ENCODE measurements at regions not wholly inside any gene's neighbourhood (a gene's known extent, or its start where the extent isn't known, plus 50 kb on each side); places are given as distances from the start of the nearest gene placed in this dataset.
"Not testable (repeated sequence)": the region's sequence is repeated elsewhere in the genome, so short reads cannot be mapped to it uniquely, and the experiment has no call there.

DNA sequence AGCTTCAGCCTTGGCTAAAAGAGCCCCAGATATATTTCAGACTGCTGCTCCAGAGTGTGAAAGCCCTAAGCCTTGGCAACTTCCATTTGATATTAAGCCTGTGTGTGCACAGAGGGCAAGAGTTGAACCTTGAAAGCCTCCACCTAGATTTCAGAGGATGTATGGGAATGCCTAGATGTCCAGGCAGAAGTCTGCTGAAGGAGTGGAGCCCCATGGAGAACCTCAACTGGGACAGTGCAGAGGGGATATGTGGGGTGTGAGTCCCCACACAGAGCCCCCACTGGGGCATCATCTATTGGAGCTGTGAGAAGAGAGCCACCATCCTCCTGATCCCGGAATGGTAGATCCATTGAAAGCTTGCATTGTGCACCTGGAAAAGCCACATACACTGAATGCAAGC, 1784.8 kb upstream of the CDH9 start:
- DNase-seq: no peak

DNA sequence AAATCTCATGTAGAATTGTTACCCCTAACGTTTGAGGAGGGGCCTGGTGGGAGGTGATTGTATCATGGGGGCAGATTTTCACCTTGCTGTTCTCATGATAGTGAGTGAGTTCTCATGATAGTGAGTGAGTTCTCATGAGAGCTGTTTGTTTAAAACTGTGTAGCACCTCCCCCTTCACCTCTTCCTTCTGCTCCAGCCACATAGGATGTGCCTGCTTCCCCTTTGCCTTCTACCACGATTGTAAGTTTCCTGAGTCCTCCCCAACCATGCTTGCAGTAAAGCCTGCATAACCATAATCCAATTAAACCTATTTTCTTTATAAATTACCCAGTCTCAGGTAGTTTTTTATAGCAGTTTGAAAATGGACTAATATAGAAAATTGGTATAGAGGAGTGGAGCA, 1783.7 kb upstream of the CDH9 start:
- DNase-seq: no peak

DNA sequence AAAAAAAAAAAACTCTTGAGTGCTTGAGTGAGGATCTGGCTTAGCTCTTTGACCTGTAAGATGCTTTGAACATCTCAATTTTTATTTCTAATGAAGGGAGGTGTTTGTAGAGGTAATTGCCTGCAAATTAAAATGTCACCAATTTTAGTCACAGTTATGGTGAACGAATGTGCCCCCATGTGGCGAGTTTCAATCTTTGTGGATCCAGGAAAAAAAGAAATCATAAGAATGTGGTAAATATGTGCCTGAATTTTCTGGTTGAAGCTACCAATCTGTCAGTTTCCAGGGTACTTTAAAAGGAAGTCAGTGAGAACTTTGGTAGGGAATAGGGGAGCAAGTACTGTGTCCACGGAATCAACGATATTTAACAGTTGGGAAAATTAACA, 1772.4 kb upstream of the CDH9 start:
- no peak for DNase-seq

DNA sequence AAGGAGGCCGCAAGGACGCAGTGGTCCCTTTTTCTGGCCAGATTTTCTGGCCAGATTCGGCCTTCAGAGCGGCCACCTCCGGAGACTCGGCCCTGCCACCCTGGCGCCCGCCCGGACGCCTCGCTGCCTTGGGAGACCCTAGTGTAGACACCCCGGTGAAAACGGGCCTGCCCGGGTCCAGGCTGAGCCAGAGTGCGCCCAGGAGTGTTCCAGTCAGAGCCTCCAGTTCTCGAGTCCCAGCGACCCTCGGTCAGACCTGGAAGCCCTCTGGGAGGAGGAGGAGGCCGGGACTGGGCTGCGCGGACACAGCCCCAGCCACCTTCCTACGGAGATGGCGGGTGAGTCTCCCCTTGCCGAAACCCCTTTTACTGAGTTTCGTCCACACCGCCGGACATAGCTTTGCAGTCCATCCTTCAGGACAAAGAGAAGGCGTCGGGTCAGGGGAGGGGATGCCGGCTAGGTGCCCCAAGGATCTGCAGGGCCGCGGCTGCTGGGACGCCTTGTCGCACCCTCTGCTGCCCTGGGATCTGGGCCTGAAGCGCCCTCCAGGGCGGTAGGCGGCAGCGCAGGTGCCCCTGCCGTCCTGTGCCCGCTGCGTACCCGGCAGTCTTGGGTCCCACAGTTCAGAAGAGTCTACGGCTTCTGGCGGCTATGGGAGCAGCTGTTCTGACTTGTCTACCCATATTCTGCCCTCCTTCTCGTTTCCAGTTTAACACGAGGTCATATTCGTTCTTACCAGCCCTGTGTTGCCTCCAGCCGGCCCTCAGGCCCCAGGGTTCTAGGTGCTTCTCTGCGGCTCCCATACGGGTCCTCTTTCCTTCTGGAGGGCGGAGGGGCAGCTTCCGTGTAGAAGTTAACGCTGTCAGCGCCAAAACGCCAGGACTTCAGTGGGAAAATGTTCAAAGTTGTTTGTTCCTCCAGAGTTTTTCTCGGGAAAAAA, 1771.7 kb upstream of the CDH9 start:
- DNase-seq: no peak

DNA sequence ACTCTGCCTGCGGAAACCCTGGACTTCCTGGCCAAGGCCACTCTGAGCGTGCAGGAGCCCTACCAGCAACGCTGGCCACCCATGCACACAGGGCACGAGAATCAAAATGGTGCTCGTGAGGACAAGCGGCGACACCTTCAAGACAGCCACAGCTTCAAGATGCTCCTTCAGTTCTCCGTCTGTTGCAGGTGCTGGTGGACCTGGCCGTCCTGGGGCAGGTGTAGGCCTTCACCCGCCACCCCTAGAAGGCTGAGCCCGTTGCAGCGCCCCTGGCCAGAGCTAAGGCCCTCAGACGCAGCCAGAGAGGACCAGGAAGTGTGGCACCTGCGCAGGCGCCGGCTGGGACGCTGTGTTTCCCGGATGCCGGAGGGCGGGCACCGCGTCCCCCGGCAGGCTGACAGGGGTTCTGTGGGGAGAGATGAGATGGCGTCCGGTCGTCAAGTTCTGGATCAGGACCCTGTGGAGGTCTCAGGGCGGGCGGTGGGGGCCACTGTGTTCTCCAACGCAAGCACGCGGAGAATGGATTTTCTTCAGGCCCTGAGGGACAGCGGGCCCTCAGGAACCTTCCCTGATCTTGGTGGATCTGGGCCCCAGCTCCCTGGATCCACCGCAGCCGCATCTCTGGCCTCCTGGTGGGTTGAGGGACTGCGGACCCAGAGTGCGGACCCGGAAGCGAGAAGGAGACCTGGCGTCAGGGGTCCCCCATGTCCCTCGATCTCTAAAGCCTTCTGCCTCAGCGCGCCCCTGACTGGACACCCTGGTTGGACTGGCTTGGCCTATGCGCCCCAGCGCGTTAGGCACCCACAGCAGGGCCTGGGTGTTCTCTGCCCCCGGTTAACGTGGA, 1770.8 kb upstream of the CDH9 start:
- no peak for DNase-seq

DNA sequence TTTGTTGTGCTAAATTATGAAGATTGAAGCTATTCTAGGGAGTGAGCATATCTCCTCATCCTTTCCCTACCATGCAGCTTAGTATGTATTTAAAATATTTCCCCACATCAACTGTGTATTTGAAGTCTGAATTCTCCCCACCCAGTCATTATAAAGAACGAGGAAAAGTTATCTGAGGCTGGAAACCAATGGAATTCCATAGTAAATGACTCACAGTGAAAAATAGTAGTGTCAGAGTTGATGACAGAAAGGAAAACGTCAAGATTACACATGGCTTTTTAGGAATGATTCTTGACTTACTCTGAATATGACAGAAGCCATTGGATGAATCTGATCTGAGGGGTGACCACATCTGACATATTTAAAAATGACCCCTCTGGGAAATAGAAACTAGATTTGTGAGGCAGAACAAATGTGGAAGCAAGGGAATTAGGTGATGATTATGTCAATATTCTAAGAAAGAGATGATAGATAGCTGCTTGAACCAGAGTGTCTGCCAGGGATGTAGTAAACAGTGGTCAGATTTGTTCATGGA, 1768.9 kb upstream of the CDH9 start:
- no peak for DNase-seq

DNA sequence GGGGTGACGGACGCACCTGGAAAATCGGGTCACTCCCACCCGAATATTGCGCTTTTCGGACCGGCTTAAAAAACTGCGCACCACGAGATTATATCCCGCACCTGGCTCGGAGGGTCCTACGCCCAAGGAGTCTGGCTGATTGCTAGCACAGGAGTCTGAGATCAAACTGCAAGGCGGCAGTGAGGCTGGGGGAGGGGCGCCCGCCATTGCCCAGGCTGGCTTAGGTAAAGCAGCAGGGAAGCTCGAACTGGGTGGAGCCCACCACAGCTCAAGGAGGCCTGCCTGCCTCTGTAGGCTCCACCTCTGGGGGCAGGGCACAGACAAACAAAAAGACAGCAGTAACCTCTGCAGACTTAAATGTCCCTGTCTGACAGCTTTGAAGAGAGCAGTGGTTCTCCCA, 1760.6 kb upstream of the CDH9 start:
- DNase-seq: not testable (repeated sequence)

DNA sequence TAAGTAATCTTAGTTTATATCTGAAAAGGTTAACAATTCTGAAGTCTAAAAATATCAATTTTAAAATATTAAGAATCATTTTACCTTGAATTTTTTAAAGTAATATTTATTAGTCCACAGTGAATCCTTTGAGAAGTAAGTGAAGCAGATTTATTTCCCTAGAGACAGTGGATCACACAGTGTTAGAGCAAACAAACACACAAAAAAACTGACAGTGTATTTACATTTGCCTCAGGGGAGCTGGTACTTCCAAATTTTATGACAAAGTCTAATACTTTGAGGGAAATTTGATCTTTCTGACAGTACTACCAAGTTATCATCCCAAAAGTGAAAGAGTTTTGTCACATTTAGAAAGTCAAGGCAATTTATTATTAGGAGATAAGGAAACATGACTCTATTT, 1750.6 kb upstream of the CDH9 start:
- DNase-seq: no peak

DNA sequence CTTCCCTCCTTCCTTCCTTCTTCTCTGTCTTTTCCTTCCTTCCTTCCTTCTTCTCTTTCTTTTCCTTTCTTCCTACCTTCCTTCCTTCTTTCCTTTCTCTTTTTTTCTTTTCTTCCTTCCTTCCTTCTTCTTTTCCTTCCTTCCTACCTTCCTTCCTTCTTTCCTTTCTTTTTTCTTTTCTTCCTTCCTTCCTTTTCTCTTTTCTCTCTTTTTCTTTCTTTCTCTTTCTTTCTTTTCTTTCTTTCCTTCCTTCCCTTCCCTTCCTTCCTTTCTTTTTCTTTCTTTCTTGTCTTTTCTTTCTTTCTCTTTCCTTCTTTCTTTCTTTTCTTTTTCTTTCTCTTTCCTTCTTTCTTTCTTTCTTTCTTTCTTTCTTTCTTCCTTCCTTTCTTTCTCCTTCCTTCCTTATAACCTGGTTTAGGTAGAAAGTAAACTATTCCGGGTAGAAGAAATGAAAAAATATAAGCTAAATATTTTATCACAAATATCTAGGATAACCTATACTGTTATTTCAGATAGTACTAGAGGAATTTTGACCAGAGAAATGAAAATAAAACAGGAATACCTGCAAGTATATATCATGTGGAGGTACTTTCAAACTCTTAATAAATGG, 1741.8 kb upstream of the CDH9 start:
- no peak for DNase-seq

DNA sequence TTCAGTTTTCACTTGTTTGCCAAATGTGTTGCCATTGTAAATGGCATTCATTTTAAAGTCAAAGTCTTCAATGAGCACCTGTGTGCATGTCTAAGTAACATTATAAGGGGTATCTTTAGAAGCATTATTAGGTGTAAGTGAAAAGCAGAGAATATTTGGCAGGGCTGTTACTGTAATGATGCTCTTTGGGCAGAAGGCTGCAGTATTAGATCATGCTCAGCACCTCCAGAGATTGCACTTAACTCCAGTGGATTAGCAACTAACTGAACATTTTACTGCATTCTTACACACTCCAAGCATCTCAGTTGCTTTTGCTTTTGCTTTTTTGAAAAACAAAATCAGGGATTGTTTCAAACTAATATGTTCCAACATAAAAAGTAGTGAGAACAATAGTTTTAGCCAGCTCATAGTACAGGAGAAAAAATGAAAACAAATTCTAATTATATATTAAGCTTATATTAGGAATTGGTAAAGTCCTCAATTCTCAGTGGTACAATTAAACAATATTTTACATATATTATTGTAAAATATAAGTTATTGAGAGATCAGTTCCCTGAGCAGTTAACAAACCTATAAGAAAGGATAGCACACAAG, 1740.9 kb upstream of the CDH9 start:
- DNase-seq: peak; percentile 66

DNA sequence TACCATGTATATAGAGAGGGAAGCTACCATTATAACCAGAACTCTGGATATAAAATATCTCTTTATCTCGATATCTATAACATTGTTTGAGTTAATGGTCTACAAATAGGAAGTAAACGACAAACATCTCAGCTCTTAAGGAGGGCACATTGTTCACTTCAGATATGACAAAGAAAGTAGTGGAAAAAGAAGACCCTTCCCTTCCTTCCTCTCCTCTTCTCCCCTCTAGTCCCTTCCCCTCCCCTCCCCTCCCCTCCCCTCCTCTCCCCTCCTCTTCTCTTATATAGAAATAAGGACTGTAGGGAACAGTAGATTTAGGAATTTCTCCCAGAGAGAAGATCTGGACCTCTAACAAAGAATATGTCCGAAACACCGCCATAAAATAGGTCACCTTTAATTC, 1731.9 kb upstream of the CDH9 start:
- no peak for DNase-seq

DNA sequence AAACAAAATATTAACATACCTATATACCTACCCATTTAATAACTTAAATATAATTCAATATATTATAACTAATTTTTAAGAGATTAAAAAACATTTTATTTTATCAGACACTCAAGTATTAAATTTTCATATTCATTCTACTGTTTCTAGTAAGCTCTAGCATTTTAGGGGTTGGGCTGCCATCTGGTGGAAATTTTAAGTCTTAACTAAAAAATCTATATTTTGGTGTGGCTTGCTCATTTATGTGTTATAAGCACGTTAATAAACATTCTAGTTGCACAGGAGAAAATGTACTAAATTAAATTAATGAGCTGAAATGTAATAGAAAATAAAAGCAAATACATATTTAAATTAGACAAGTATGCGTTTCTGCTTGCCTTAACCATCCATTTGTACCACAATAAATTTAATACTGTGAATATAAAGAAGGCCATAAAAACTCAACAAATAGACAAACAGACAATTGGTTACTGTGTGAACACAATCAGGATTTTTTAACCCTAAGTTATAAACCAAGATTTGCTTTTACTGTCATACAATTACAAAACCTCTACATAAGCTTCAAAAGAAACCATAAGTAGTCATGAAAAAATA, 1728.3 kb upstream of the CDH9 start:
- DNase-seq: peak; percentile 89

DNA sequence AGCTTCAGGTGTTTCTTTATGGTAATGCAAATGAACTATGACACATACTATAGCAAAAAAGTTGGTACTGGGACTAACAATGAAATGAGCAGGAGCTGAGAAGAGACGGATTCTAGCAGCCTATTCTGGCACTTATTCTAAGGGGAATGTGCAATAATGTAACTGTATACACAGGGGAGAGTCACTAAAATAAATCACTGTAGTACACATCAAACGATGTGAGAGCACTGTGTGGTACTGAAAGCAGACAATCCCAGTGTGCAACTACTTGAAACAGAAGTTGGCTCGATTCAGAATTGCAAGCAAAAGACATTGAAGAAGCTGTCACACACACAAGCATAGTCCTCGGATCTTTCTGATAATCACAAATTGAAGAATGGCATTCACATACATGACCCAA, 1713.0 kb upstream of the CDH9 start:
- DNase-seq: no peak

DNA sequence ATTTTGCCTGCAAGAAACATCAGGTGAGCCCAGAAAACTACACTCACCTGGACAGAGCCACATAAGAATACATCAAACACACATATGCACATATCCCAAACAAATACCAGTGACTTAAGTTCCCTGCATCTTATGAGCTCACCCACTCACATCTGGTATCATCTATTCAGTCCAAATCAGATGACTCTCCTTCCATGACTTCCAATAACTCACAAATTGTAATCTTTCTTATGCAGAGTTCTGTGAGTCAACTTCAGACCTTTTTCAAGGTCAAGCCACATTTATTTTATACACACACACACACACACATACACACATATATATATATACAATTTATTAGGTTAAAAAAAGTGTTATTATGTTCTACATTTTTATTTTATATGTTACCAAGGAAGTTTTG, 1711.9 kb upstream of the CDH9 start:
- no peak for DNase-seq

DNA sequence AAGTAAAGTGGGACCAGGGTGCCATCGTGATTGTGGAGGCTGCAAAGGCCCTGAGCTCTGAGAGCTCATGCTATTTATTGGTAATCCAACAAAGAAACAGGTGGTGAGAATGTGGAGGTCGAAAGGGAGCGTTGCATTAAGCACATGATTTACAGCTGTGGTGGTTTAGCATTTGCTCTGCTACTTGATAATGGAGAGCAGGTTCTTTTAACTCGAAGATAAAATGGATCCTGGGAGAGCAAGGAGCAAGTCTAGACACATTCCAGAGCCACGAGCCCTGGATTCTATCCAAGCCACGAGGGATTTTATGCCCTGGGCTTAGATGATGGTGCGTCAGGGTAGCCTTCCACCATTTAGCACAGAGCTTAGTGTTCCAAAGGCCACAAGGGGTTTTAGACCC, 1710.1 kb upstream of the CDH9 start:
- no peak for DNase-seq

DNA sequence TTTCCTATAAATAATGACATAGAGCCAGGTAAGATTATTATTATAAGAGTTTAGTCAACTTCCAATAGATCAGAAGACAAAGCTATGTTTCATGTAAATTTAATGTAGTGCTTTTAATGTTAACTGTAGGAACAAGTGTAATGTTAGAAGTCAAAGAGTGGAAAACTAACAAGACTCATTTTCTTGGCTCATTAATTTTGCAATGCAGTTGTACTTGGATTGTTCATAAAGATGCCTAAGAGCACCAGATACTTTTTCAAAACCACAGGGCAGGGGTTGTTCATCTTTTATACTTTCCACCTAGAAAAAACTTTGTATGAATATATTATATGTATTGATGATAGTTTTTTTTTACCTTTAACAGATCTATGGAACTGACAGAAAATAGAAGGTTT, 1705.3 kb upstream of the CDH9 start:
- DNase-seq: no peak

DNA sequence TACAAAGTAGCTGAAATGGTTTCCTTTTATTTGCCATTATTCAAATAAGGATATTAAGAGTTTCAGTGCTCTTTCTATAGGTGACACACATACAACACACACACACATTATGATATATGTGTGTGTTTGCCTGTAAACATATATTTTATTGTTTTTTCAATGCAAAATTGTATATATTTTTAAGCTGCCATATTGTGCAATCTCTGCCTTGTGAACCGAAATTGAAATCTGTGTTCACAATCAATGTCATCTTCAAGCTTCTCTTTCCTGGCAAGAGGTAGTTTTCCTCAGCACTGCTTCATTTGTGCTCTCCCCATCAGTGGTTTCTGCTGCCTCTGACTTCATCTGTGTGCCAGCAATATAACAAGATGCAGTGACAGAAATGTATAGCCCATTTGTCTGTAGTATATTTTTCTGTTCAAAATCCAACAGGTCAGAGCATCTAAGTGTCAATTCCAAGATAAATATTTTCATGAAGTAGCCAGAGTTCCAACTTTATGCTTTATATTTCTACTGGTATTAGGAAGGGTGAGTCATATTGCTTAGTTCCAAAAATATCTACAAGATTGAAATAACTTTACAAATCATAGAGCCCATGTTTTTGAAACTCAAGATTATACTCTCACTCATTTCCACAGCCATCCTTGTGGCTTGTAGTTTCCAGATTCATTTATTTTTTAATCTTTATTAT, 1704.8 kb upstream of the CDH9 start:
- no peak for DNase-seq

DNA sequence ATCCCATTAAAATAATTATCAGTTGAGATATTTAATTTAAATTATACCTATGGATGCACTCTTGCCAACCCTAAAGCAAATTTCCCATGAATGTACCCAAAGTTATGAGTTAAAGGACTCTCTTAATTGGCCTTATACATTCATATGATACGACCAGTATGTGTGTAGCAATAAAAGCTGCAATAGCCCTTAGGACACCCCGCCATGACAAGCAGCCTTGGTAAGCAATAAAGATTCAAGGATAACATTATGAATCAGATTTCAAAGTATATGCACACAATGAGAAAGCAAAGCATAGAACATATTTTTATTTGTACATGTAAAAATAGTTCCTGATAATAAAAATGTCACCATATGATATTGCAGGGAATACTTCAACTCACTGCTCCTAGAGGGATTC, 1699.3 kb upstream of the CDH9 start:
- no peak for DNase-seq

DNA sequence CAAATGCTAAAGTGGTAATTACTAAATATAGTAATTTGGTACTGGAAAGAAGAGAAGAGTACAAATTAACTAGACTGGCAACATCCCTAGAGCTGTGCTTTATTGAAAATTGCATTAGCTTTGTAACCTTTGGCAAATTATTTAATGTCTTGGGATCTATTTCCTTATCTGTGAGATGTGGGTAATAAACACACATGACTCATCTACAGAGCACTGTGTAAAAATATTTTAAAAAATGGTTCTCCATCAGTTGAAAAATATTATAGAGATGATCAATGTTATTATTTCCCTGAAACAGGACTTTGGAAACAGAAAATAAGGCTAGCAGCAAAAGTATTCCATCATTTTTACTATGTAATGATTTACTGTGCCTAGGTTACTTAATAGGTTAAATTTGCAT, 1698.8 kb upstream of the CDH9 start:
- no peak for DNase-seq

DNA sequence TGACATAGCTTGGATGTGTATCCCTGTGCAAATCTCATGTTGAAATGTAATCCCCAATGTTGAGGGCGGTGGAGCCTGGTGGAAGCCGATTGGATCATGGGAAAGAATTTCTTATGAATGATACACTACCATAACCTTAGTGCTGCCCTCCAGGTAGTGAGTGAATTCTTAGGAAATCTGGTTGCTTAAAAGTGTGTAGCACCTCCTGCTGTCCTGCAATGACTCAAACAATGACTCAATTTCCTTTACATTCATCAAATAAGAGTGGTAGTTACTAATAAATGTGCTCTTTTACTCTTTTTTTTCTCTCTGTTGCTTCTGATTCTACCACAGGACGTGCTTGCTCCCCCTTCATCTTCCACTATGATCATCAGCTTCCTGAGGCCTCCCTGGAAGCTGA, 1696.0 kb upstream of the CDH9 start:
- DNase-seq: no peak

DNA sequence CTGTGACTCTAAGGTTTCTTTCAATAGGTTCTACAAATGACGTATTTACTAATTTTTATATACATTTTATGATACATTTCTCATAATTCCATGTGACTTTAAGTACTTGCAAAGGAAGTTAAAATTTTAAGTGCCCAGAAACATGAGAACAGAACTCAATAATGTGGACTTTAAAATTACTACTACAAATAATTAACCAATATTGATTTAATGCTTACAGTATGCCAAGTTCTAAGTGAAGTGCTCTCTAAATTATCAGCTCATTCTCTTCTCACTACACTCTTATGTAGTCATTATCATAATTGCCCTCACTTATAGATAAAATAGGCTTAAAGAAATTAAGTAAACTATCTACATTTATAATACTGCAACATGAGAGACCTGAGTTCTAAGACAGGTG, 1690.7 kb upstream of the CDH9 start:
- DNase-seq: no peak

DNA sequence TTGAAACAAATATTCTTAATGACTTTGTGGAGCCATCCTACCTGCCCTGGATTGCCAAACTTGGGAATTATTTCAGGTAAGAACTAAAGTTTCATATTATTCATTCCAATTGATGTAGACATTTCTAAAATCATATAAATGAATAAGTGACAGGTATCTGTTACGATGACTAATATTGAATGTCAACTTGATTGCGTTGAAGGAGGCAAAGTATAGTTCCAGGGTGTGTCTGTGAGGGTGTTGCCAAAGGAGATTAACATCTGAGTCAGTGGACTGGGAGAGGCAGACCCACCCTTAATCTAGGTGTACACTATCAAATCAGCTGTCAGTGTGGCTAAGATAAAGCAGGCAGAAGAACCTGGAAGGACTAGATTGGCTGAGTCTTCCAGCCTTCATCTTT, 1688.4 kb upstream of the CDH9 start:
- DNase-seq: no peak
